BLaER1 treated with 17β-estradiol and CSF1 and Interleukin-3, amounts not matched to agents 10 nM and 100 nM (cell line): ENCODE measurements at regions not wholly inside any gene's neighbourhood (a gene's known extent, or its start where the extent isn't known, plus 50 kb on each side); places are given as distances from the start of the nearest gene placed in this dataset.

Experiments
- H3K27ac ChIP-seq, 11 experiments: shearing (Covaris generic); formaldehyde crosslinking; 2 replicates each; pipeline ENCODE4 v1.8.1; 2022
- H3K27me3 ChIP-seq, 11 experiments: shearing (Covaris generic); formaldehyde crosslinking; 2 replicates each; pipeline ENCODE4 v1.8.1; 2022
- H3K36me3 ChIP-seq, 11 experiments: shearing (Covaris generic); formaldehyde crosslinking; 2 replicates each; pipeline ENCODE4 v1.8.1; 2022
- H3K4me1 ChIP-seq, 10 experiments: shearing (Covaris generic); formaldehyde crosslinking; 2 replicates each; pipeline ENCODE4 v1.8.1; 2022
- H3K4me2 ChIP-seq, 11 experiments: shearing (Covaris generic); formaldehyde crosslinking; 2 replicates each; pipeline ENCODE4 v1.8.1; 2022
- H3K4me3 ChIP-seq, 10 experiments: shearing (Covaris generic); formaldehyde crosslinking; 2 replicates each; pipeline ENCODE4 v1.8.1; 2022
- H3K9ac ChIP-seq, 11 experiments: shearing (Covaris generic); formaldehyde crosslinking; 2 replicates each; pipeline ENCODE4 v1.8.1; 2022
- H3K9me3 ChIP-seq, 11 experiments: shearing (Covaris generic); formaldehyde crosslinking; replicated peaks in 1 of 11; 2 replicates each; pipeline ENCODE4 v1.8.1; 2022
- H4K20me1 ChIP-seq, 11 experiments: shearing (Covaris generic); formaldehyde crosslinking; 2 replicates each; pipeline ENCODE4 v1.8.1; 2022
- Cebpa-rat ChIP-seq, 11 experiments: shearing (Covaris generic); IDR thresholded peaks; 2 replicates each; pipeline ENCODE4 v1.8.1; 2022

GRCh38 chr10:88161756-88162155 is 298.3 kb downstream of the PTEN start:
- Histone ChIP-seq H3K36me3 (no peaks in the 10 kb centered on the region), H4K20me1 (no peaks in the 10 kb centered on the region), H3K4me3 (no peak overlapping the region), H3K9me3 (peaks cover 0 to 6% (median 0%) of the 10 kb centered on the region in 11 experiments; a peak in 1 of 22 replicates), H3K27ac (no peak overlapping the region), H3K9ac (no peak overlapping the region), H3K4me1 (peaks cover 0 to 27% (median 0%) of the 10 kb centered on the region in 10 experiments; a peak in 5 of 20 replicates), H3K27me3 (no peaks in the 10 kb centered on the region), H3K4me2 (no peak overlapping the region)
- no peak for TF ChIP-seq Cebpa-rat (IDR thresholded peaks at IDR 0.05)

GRCh38 chr10:88162852-88163251 is 299.4 kb downstream of the PTEN start:
- TF ChIP-seq Cebpa-rat (IDR thresholded peaks at IDR 0.05), result no peak
- no peaks in the 10 kb centered on the region for H4K20me1 ChIP-seq

GRCh38 chr10:88163572-88163971 is 300.1 kb downstream of the PTEN start:
- Histone ChIP-seq H3K9me3 (peaks cover 0 to 10% (median 6%) of the 10 kb centered on the region in 11 experiments; a peak in 11 of 22 replicates), H4K20me1 (no peaks in the 10 kb centered on the region), H3K27ac (no peak overlapping the region), H3K4me3 (no peak overlapping the region), H3K36me3 (no peaks in the 10 kb centered on the region), H3K4me2 (no peak overlapping the region), H3K9ac (no peak overlapping the region), H3K27me3 (no peaks in the 10 kb centered on the region), H3K4me1 (peaks cover 0 to 13% (median 0%) of the 10 kb centered on the region in 10 experiments; a peak in 5 of 20 replicates)
- no peak for TF ChIP-seq Cebpa-rat (IDR thresholded peaks at IDR 0.05)

More at GRCh38 chr10:88162852-88163251, 299.4 kb downstream of the PTEN start:
- Histone ChIP-seq H3K4me3 (no peak overlapping the region), H3K9me3 (peaks cover 0 to 6% (median 0%) of the 10 kb centered on the region in 11 experiments; a peak in 4 of 22 replicates), H3K9ac (no peak overlapping the region), H3K27me3 (no peaks in the 10 kb centered on the region), H3K4me2 (peak overlapping the region in 3 of 11 experiments; percentile 1 to 34 (median 10); a peak in 2 of 22 replicates), H3K36me3 (no peaks in the 10 kb centered on the region), H3K4me1 (peaks cover 0 to 21% (median 0%) of the 10 kb centered on the region in 10 experiments; a peak in 5 of 20 replicates), H3K27ac (no peak overlapping the region)

- H3K36me3 ChIP-seq, result no peaks in the 10 kb centered on the region
- peaks cover 5 to 19% (median 15%) of the 10 kb centered on the region in 11 experiments; a peak in 15 of 22 replicates for H3K9me3 ChIP-seq
- peaks cover 0 to 9% (median 0%) of the 10 kb centered on the region in 10 experiments; a peak in 5 of 20 replicates for H3K4me1 ChIP-seq
- H4K20me1 ChIP-seq, result no peaks in the 10 kb centered on the region
- no peak overlapping the region for H3K4me2 ChIP-seq
- H3K27me3 ChIP-seq, result no peaks in the 10 kb centered on the region
- no peak overlapping the region for H3K9ac ChIP-seq
- H3K4me3 ChIP-seq, result no peak overlapping the region
- no peak for TF ChIP-seq Cebpa-rat (IDR thresholded peaks at IDR 0.05)
- H3K27ac ChIP-seq, result no peak overlapping the region
Observed at GRCh38 chr10:88164471-88164870, 301.0 kb downstream of the PTEN start.

- no peak overlapping the region for H3K4me3 ChIP-seq
- no peak overlapping the region for H3K9ac ChIP-seq
- peaks cover 0 to 9% (median 0%) of the 10 kb centered on the region in 10 experiments; a peak in 5 of 20 replicates for H3K4me1 ChIP-seq
- no peak overlapping the region for H3K27ac ChIP-seq
- H3K27me3 ChIP-seq, result no peaks in the 10 kb centered on the region
- H3K4me2 ChIP-seq, result no peak overlapping the region
- peaks cover 7 to 25% (median 19%) of the 10 kb centered on the region in 11 experiments; a peak in 15 of 22 replicates for H3K9me3 ChIP-seq
- H3K36me3 ChIP-seq, result no peaks in the 10 kb centered on the region
- TF ChIP-seq Cebpa-rat (IDR thresholded peaks at IDR 0.05), result no peak
- no peaks in the 10 kb centered on the region for H4K20me1 ChIP-seq
Observed at GRCh38 chr10:88165849-88166271, 302.4 kb downstream of the PTEN start.

- H3K36me3 ChIP-seq, result no peaks in the 10 kb centered on the region
Observed at GRCh38 chr10:88168171-88169036, 305.0 kb downstream of the PTEN start.

GRCh38 chr10:88169037-88169319 is 305.6 kb downstream of the PTEN start:
- H3K9ac ChIP-seq, result no peak overlapping the region
- no peaks in the 10 kb centered on the region for H4K20me1 ChIP-seq
- H3K36me3 ChIP-seq, result no peaks in the 10 kb centered on the region
- H3K9me3 ChIP-seq, result peaks cover 7 to 27% (median 18%) of the 10 kb centered on the region in 11 experiments; a peak in 16 of 22 replicates
- H3K4me1 ChIP-seq, result no peaks in the 10 kb centered on the region
- H3K27ac ChIP-seq, result no peak overlapping the region
- H3K27me3 ChIP-seq, result no peaks in the 10 kb centered on the region
- no peak overlapping the region for H3K4me2 ChIP-seq
- H3K4me3 ChIP-seq, result no peak overlapping the region
- no peak for TF ChIP-seq Cebpa-rat (IDR thresholded peaks at IDR 0.05)

More at GRCh38 chr10:88168171-88169036, 305.0 kb downstream of the PTEN start:
- H3K4me3 ChIP-seq, result no peak overlapping the region
- no peak overlapping the region for H3K4me2 ChIP-seq
- H3K4me1 ChIP-seq, result no peaks in the 10 kb centered on the region
- H3K9ac ChIP-seq, result no peak overlapping the region
- no peaks in the 10 kb centered on the region for H4K20me1 ChIP-seq
- peaks cover 7 to 25% (median 17%) of the 10 kb centered on the region in 11 experiments; a peak in 15 of 22 replicates for H3K9me3 ChIP-seq
- H3K27me3 ChIP-seq, result no peaks in the 10 kb centered on the region
- no peak overlapping the region for H3K27ac ChIP-seq
- TF ChIP-seq Cebpa-rat (IDR thresholded peaks at IDR 0.05), result no peak

GRCh38 chr10:88170628-88171027 is 307.2 kb downstream of the PTEN start:
- no peaks in the 10 kb centered on the region for H4K20me1 ChIP-seq
- TF ChIP-seq Cebpa-rat (IDR thresholded peaks at IDR 0.05), result no peak
- H3K27ac ChIP-seq, result no peak overlapping the region

GRCh38 chr10:88172159-88172558 is 308.7 kb downstream of the PTEN start:
- Histone ChIP-seq H4K20me1 (no peaks in the 10 kb centered on the region), H3K9ac (no peak overlapping the region), H3K27me3 (no peaks in the 10 kb centered on the region), H3K9me3 (peaks cover 21 to 38% (median 31%) of the 10 kb centered on the region in 11 experiments; a peak in 21 of 22 replicates), H3K4me1 (no peaks in the 10 kb centered on the region), H3K4me2 (no peak overlapping the region), H3K27ac (no peak overlapping the region), H3K36me3 (no peaks in the 10 kb centered on the region), H3K4me3 (no peak overlapping the region)
- TF ChIP-seq Cebpa-rat (IDR thresholded peaks at IDR 0.05), result no peak

More at GRCh38 chr10:88170628-88171027, 307.2 kb downstream of the PTEN start:
- Histone ChIP-seq H3K4me1 (no peaks in the 10 kb centered on the region), H3K36me3 (no peaks in the 10 kb centered on the region), H3K9me3 (peaks cover 18 to 38% (median 27%) of the 10 kb centered on the region in 11 experiments; a peak in 20 of 22 replicates), H3K4me2 (no peak overlapping the region), H3K4me3 (no peak overlapping the region), H3K9ac (no peak overlapping the region), H3K27me3 (no peaks in the 10 kb centered on the region)
